Muscle of back (tissue), 3 donors: ENCODE measurements at regions not wholly inside any gene's neighbourhood (a gene's known extent, or its start where the extent isn't known, plus 50 kb on each side); places are given as distances from the start of the nearest gene placed in this dataset.

ENCODE experiments used
- DNase-seq, 3 donors: peaks; one replicate each; pipeline versions ENCODE4 v3.0.0 to v3.0.0-alpha.2; 2013

DNA sequence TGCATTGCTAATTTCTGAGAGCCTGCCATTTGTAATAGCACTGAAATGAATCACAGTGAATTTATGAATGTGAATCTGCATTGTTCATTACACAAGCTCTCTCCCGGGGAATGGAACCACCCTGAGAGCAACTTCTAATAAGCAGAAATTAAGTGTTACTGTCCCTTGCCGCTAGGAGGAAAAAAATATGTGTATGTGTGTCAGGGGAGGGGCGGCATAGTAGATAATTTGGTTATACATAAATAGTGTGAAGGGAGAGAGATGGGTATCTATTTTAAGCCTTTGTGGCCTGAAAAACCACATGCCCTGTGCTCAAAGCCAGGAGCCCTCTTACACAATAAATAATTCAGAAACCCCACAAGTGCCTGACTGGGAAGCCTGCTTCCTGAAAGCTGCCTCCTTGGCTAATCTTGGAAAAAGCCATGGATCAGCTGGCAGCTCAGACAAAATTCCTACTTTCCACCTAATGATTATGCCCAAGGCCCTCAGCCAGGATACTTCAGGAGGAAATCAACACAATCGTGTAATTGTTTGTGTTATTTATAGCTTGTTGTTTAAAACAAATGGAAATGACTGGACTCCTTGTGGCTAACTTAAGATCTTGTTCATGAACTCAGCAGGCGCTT, 366.2 kb upstream of the KITLG start:
- peak in 2 of 3 donors; percentile 22 to 40 for DNase-seq

DNA sequence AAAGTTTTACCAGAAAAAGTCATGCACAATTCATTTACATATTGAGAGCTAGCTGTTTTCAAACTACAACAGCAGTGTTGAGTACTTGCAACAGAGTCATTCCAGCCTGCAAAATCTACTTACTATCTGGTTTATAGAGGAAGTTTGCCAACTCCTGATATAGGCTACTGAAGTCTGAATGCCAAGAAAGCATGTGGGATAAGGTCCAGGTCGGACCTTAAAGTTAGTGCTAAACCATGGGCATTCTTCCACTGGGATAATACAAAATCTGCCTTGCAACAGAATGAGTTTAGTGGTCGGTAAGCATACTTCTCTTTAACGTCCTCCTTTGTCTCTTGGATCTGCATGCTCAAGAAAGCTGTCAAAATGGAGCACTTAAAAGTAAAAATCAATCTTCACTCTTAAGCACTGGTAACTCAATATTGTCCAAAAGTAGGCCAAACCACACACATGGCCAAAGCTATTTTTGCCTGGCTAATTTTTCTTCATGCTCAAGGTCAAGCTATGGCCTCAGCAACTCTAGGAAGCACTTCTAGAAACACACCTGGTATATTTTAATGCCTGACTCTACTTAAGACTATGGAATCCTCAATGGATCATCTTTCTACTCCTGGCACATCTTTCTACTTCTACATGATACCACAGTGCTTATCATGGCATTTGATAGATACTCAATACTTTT, 364.9 kb upstream of the KITLG start:
- DNase-seq, result no peak

DNA sequence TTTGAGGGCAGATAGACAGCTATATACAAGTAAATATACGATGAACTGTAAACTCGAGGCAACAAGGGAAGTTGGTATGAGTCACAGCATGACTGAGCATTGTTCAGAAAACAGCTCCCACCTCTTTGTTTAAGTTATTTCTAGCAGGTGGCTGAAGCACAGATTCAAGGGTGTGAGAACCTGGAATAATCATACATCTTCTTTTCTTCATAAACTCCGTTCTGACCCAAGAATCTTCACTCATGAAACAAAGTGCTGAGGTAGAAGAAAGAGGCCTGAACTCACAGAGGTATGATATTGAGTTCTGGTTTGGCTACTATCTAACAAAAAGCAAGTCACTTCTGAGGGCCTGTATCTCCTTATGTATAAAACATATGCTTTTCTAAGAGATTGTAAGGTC, 364.1 kb upstream of the KITLG start:
- DNase-seq, result peak in 1 of 3 donors; percentile 3

DNA sequence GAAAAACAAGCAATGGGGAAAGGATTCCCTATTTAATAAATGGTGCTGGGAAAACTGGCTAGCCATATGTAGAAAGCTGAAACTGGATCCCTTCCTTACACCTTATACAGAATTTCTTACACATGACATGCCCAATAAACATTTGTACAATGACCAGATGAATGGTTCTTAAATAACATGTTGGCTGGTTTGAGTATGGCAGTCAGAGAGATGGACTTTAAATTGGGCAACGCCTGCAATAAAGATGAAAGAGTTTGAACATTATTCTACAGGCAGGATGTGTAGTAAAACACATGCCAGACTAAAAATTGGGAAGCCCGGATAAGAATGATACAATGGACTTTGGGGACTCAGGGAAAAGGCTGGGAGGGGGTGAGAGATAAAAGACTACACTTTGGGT, 360.6 kb upstream of the KITLG start:
- no peak for DNase-seq

DNA sequence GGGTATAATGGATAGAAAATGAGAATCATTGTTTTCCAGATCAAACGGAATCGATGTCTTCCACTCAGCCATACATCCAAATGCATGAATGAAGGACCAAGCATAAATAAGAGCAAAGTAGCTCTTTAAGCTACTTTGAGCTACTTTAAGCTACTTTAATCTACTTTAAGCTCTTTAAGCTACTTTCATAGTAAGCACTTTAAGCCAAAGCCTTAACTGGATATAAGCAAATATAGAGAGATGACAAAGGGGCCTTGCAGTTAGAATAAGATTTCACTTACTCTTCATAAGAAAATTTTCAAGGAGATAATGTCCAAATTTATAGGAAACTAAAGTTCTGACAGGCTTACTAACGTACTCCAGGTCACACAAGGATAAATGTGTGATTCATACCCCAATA, 355.6 kb upstream of the KITLG start:
- no peak for DNase-seq

DNA sequence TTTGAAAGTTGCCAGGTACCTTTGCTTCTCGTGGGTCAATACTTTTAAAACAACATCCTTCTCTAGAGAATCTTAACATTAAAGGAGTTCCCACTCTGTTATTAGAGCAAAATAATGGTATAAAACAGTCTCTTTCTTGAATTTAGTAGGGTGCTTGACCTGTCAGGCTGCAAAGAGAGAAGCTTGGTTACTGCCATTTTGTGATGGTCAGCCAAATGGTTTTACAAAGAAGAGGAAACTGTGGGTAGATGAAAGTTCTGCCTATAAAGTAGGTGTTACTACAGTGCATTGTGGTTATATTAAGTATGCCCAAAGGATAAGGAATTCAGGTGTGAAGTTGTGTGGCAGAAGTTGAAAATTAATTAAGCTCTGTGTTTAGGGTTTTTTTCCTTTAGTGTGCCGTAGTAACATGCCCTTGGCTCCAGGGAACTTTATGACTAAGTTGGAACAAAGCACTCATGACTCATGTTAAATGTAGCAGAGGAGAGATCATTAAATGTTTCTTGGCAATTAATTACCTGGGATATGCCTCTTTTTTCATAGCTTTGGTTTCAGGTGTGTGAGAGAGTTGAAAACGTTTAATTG, 354.0 kb upstream of the KITLG start:
- DNase-seq, result no peak

DNA sequence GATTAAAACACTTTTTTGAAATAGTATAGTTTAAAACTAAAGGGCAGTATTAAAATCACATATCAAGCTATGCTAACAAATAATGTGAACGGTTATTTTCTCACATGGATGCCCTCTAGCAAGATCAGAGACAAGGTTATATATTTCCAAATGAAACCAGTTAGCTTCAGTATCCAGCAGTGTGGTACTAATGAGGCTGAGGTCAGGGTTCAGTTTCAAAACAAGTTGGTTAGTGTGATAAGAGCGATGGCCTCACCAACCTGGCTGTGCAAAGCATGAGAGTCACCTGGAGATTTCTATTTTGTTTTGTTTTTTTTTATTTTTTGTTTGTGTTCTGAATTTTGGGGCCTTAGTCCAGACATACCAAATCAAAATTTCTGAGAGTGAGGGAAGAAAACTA, 352.2 kb upstream of the KITLG start:
- no peak for DNase-seq

DNA sequence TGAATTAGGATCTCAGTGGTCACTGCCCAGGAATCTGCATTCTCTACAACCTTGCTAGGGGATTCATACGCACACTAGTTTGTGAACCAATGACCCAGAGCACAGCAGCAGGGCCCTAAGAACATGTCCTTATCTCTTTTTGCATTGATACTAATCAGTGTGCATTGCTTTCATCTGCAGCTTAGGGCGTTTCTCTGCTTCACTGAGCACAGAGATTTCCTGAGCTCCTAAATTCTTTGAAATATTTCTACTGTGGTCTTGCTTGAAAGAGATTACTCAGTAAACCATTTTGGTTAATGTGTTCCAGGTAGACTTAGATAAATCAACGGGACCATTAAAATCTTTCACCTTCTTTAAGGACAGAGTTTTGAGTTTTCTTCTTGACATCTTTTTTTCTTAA, 351.3 kb upstream of the KITLG start:
- DNase-seq, result no peak

DNA sequence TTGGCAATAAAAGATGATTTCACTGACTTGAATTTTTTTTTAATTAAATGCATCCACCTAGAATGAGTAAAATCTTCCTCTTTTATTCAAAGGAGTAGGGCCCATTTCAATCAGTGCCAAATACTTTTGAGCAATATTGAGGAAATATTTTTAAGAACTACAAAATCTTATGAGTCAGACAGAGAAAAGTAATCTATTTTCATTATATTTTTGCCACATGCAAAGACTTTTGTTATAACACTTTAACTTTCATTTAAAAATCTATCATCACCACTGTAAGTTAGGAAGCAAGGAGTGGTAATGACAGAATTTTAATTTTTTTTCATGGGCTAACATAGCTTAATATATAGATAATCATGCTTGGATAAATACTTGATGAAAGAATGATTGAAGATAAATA, 345.2 kb upstream of the KITLG start:
- peak in 1 of 3 donors; percentile 32 for DNase-seq

DNA sequence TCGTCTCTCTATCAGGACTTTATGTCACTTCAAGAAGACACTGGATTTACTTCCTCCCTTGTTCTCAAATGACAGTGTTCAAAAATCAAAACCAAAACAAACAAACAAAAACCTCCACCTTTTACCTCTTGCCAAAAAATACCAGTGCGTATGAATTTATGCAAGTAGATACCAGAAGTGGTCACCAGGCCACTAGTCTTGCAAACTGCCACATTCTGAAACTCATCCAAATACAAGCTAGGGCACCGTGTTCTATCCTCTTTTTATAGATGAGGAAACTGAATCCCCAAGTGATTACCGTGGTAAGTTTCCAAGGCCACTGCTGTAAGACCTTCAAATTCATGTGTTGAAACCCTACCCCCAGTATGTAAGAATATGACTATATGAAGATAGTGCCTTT, 343.9 kb upstream of the KITLG start:
- DNase-seq, result no peak

DNA sequence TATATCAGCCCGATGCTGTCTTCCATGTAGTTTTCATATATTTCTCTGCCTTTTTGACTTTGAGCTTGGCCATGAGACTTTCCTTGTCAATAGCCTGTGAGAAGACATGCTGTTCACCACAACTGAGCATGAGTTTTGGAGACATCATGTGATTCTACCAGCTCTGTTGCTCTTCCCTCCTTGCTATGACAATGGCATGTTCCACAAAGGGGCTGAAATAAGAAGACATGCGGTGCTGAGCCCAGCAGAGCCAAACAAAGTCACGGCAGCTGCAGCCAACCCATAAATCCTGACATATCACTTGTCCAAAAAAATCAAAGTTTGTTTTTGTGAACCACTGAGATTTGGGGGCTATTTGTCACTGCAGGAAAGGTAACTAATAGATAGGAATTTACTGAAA, 343.4 kb upstream of the KITLG start:
- DNase-seq, result no peak

DNA sequence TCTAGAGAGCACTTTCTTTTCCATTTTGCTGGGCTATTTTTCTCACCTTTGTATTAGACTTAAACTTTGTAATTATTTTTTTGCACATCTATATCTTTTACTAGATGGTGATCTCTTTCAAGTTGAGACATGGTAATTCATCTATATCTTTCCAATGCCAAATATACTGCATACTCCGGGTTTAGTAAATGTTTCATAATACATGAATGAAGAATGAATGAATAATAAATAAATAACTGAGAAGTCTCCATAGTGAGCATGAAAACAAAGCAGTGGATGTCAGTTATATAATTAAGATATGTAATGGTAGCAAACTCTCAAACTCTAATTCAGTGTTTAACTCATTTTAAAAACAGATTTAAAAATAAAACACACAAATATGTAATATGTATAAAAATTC, 342.5 kb upstream of the KITLG start:
- DNase-seq, result no peak

DNA sequence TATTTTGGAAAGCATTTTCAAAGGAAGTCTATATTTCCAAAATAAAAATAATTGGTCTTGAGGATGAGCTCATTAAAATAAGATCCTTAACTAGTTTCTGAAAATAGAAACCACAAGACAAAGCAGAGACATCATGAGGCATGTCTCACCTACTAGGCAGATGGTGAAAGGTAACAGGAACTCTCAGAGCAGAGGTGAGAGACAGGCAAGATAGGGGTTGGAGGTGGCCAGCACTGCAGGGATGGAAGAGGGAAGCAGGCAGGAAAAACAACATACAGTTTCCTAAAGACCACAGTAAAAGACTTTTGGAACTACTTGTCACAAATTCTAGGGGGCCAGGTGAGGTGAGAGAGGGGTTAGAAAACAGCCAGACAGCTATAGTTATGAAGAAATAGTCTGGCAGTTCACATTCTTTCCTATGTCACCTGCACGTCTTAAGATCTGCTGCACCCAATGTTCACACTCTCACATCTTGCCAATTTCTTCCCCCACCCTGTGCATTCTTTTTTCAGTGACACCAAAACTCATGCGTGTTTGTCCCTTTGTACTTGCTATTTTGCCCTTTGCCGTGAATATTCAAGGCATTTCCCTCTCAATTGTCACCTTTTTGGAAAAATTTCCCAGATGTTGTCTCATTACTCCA, 341.7 kb upstream of the KITLG start:
- DNase-seq, result no peak

DNA sequence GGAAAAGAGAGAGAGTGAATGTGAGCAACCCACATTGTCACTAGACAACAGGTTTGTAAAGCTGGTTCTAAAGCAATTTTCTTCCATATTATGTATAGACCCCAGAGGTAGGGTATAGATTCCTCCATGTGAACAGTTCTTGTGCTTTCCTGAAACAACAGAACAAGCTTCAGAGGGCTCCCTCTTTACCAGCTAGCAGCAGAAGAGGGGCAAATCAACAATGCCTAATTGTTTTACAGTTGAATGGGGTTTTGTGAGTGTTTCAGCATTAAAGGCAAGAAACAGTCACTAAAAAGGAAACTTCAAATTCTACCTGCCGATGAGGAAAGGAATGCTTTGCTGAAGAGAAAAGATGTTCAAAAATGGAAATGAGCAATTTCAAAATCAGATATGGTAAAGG, 341.2 kb upstream of the KITLG start:
- DNase-seq, result no peak

DNA sequence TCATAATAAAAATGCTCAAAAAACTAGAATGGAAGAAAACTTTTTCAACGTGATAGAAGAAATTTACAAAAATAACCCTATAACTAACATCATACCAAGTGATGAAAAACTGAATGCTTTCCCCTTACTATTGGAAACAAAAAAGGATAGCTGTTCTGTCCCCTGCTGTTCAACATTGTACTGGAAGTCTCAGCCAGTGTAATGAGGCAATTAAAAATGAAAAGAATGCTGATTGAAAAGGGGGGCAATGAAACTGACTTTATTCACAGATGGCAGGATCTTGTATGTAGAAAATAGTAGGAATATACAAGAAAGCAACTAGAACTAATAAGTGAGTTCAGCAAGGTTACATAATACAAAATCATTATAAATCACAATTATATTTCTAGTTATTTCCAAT, 337.9 kb upstream of the KITLG start:
- no peak for DNase-seq

DNA sequence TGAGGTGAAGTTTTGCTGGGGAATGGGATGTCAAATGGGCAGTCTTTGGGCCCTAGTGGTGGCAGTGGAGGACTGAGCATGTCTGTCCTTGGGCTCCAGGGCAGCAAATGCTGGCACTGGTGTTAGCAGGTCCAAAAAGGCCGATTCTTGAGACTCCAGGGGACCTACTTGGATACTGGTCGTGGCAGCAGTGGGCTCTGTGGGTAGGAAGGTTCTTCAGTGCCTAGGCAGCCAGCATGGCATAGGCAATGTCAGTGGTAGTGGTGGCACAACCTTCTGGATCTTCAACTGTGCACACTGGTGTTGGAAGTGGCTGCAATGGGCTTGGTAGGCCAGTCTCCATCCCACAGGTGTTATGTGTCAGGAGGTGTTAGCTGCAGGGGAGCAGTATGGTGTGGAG, 334.7 kb upstream of the KITLG start:
- DNase-seq, result no peak

DNA sequence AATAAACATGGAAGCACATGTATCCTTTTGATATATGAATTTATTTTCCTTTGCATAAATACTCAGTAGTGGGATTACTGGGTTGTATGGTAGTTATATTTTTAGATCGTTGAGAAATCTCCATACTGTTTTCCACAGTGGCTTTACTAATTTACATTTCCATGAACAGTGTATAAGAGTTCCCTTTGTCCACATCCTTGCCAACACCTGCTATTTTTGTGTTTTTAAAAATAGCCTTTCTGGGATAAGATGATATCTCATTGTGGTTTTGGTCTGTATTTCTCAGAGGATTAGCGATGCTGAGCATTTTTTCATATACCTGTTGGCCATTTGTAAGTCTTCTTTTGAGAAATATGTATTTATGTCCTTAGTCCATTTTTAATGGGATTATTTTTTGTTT, 329.2 kb upstream of the KITLG start:
- no peak for DNase-seq

DNA sequence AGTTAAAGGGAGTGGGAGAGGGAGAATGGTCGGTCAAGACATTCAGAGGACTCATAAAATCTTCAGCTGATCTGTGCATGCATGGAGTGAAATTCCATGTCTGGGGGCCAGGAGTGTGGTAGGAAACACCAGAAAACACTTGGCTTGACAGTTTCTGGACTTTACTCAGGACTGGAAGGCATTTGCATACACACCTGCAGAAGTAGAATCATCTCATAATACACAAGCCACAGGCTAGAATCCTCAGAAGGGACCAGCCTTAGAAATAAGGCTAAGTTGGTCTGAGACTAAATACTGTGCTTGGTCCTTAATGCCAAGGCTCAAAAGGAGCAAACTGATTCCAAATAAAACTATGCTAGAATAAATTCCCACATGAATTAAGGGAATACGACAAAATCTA, 328.1 kb upstream of the KITLG start:
- no peak for DNase-seq

DNA sequence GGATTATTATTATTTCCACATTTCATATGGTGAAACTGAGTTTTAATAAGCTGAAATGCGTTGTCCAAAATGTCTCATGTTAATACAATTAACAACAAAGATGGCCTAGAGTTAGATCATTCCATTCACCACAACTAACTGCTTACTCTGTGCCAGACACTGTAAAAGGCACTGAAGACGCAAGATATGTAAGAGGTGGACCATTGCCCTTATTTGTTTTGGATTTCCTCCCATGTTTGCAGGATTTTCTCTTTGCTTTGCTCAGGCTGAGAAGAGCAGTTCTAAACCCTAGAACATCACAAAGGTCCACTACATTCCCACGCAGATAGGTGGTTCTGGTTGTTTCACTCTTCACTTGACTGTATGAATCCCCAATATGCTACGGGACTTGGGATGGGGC, 324.4 kb upstream of the KITLG start:
- DNase-seq, result no peak

DNA sequence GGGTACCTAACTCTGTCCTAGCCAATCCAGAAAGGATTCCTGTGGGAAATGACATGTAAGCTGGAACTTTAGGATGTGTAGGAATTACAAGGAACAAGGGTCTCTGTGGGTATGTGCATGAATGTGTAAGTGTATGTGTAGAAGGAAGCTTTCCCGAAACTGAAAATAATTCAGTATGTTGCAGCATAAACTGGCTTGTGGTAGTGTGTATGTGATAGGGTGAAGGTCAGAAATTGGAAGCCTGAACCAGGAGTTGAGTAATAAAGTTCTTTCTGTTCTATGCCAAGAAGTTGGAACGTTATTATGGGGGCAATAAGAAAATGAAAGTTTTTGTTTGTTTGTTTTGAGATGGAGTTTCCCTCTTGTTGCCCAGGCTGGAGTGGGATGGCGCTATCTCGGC, 323.1 kb upstream of the KITLG start:
- no peak for DNase-seq

DNA sequence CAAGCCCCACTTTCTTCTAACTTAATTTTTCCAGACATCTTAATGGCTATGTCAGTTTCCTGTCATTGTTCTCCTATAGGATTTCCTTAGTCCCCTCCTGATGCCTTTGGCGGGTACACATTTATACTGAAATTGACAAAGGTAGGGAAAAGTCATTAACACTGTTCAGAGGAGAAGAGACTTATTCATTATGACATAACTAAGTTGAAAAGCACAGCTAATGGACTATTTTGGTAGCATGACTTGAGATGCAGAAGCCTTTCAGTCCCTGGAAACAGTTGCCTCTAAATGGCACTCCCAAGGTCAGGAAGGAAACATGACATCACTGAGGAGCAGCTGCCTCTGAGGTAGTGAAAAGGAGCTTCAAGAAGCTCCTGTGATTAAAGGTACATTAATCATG, 317.5 kb upstream of the KITLG start:
- DNase-seq, result peak; percentile 30 to 46 (median 37)

DNA sequence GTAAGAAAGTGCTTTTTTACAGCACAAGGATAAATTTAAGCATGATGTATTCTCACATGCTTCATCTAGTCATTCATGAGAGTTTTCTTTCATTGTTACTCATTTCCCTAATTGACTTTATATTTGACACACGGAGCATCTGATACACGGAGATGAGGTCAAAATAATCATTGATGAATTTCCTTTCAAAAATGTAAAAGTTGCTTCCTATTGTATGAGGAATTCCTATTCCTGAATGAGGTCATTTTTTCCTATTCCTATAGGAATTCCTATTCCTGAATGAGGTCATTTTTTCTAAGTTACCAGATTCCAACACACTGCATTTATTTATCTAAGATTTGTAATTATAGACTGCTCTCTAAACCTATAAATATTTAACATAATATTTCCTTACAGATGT, 316.7 kb upstream of the KITLG start:
- DNase-seq, result peak; percentile 2 to 54 (median 19)

DNA sequence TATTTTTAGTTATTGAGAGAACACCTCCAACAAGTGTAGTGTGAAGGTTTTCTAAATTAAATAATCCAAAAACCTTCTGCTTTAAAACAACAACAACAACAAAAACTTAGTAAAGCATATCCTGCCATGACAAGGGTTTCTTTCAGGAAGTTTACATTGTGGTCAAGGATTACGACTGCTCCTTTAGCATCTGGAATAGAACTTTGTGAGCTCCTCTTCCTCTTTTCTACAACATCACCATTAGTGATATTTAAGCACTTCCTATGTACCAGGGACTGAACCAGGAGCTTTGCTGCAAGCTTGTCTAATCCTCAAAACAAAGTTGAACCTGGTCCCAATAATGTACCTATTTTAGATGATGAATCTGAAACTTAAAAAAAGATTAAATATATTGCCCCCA, 315.4 kb upstream of the KITLG start:
- peak in 1 of 3 donors; percentile 19 for DNase-seq
